Endothelial cell of umbilical vein (primary cell): ENCODE measurements at regions not wholly inside any gene's neighbourhood (a gene's known extent, or its start where the extent isn't known, plus 50 kb on each side); places are given as distances from the start of the nearest gene placed in this dataset.
"Not testable (repeated sequence)": the region's sequence is repeated elsewhere in the genome, so short reads cannot be mapped to it uniquely, and the experiment has no call there.

ENCODE experiments used
- BruUV-seq: library from RNA; stranded (reverse); fragments of 400-500 nt; replicated peaks from 2 replicates; lab custom pipeline; 2021; lab: Mats Ljungman, UMichigan
- CTCF ChIA-PET: fragments of 300-600, 350-600 bp; sonication (Branson Sonifier 250); formaldehyde crosslinking; loops from one replicate; lab custom pipeline; 2021; ENCODE audit warnings: antibody characterized with exemption, inconsistent platforms; lab: Charles Lee
- POLR2A ChIA-PET: fragments of 300-600, 350-600 bp; sonication (Branson Sonifier 250); formaldehyde crosslinking; loops from one replicate; lab custom pipeline; 2021; ENCODE audit warnings: antibody characterized with exemption, inconsistent platforms; lab: Charles Lee
- DNase-seq: peaks from one replicate; pipeline ENCODE4 v3.0.0-alpha.2; 2011; ENCODE audit warnings: low read depth, low spot score
- FAIRE-seq: peaks from 2 replicates; lab custom pipeline; 2011; peaks lifted over from hg19 to GRCh38; lab: Jason Lieb, UNC
- H2AFZ ChIP-seq: 2 replicates; pipeline ENCODE4 v1.6.0; 2012; ENCODE audit warnings: low read depth, low read length, control low read depth, inconsistent platforms
- H3K27ac ChIP-seq: 2 replicates; pipeline ENCODE4 v1.5.1; 2011; ENCODE audit warnings: low read depth, mild to moderate bottlenecking, control low read depth, low read length, moderate library complexity; ENCODE audit not compliant: insufficient read depth
- H3K27me3 ChIP-seq, 2 experiments: 2 replicates each; pipeline versions ENCODE4 v1.6.0 to v1.6.1; 2011; ENCODE audit warnings: low read length in 2 of 2, mixed read lengths in 1 of 2; ENCODE audit not compliant: control insufficient read depth in 2 of 2, insufficient read depth in 2 of 2
- H3K36me3 ChIP-seq, 2 experiments: 2 replicates in 1 of 2; 3 replicates in 1 of 2; pipeline ENCODE4 v1.5.1; 2011; ENCODE audit warnings: low read length in 2 of 2, mild to moderate bottlenecking in 1 of 2, moderate library complexity in 1 of 2; ENCODE audit not compliant: control insufficient read depth in 2 of 2, insufficient read depth in 2 of 2; ENCODE audit errors: extremely low read depth in 1 of 2
- H3K4me1 ChIP-seq: 3 replicates; pipeline ENCODE4 v1.5.1; 2011; ENCODE audit warnings: mild to moderate bottlenecking, low read length; ENCODE audit not compliant: control insufficient read depth, insufficient read depth; ENCODE audit errors: extremely low read depth
- H3K4me2 ChIP-seq: 2 replicates; pipeline ENCODE4 v1.6.1; 2011; ENCODE audit warnings: low read length, control low read depth, mixed read lengths; ENCODE audit not compliant: insufficient read depth
- H3K4me3 ChIP-seq, 3 experiments: fragments of 200-600 bp in 1 of 3; sonication (generic), shearing (Covaris generic) in 1 of 3; replicated peaks in 1 of 3; 2 replicates each; pipeline ENCODE4 v1.5.1; 2011 to 2016; ENCODE audit warnings: control low read depth in 3 of 3, low read length in 3 of 3, mild to moderate bottlenecking in 2 of 3, inconsistent platforms in 1 of 3, low read depth in 1 of 3, moderate library complexity in 1 of 3; ENCODE audit not compliant: insufficient read depth in 1 of 3
- H3K79me2 ChIP-seq: 2 replicates; pipeline ENCODE4 v1.6.0; 2012; ENCODE audit warnings: low read length, inconsistent platforms; ENCODE audit not compliant: control insufficient read depth, insufficient read depth
- H3K9ac ChIP-seq: replicated peaks from 2 replicates; pipeline ENCODE3; 2011; ENCODE audit warnings: low read length, control low read depth; ENCODE audit not compliant: insufficient read depth; ENCODE audit errors: extremely low read depth
- H3K9me1 ChIP-seq: replicated peaks from 3 replicates; pipeline ENCODE4 v1.6.0; 2011; ENCODE audit warnings: mild to moderate bottlenecking, low read length; ENCODE audit not compliant: control insufficient read depth, insufficient read depth; ENCODE audit errors: extremely low read depth
- H3K9me3 ChIP-seq: replicated peaks from 2 replicates; pipeline ENCODE4 v1.5.1; 2012; ENCODE audit warnings: low read length, inconsistent platforms; ENCODE audit not compliant: control insufficient read depth, insufficient read depth
- H4K20me1 ChIP-seq: replicated peaks from 2 replicates; pipeline ENCODE3; 2011; ENCODE audit warnings: mild to moderate bottlenecking, low read length; ENCODE audit not compliant: control insufficient read depth, insufficient read depth; ENCODE audit errors: extremely low read depth
- FOS ChIP-seq: IDR thresholded peaks from 2 replicates; pipeline ENCODE4 v1.6.1; 2011; ENCODE audit warnings: mild to moderate bottlenecking, low read length, moderate library complexity, borderline replicate concordance; ENCODE audit not compliant: insufficient read depth
- JUN ChIP-seq: IDR thresholded peaks from 2 replicates; pipeline ENCODE4 v1.6.1; 2011; ENCODE audit warnings: borderline replicate concordance, low read depth; ENCODE audit not compliant: insufficient read length, insufficient read depth
- dilution Hi-C: fragments of 300-500 bp; cut with MboI; formaldehyde crosslinking; loops from one replicate; pipeline ENCODE4 v1.15.0; 2019; ENCODE audit warnings: low sequenced_read_pairs; ENCODE audit not compliant: extremely low pct_ligation_motif_present
- intact Hi-C: fragments of 100-400 bp; cut with micrococcal nuclease; formaldehyde crosslinking; loops from one replicate; pipeline ENCODE4 v1.10.0; 2022

DNA sequence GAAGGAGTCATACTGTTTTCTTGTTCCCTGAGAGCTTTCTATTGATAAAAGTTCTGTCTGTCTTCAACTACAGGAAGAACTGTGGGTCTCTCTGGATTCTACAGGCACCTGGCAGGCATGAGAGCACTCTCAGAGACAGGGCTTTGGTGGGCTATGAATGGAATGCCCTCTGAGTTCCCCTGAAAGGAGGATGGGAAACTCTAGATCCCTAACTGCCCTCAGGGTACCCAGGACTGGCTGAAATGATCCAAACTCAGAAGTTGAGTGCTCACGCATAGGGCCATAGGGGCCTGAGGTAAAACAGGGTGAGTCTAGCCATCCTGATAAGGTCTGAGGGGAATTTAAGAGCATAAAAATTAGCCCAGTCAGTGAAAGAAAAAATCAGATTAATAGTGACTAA, 59.0 kb upstream of the SCRG1 start:
- Histone ChIP-seq H3K27ac (no peak overlapping the region), H2AFZ (no peak overlapping the region), H4K20me1 (no peaks in the 10 kb centered on the region), H3K9me3 (no peaks in the 10 kb centered on the region), H3K4me2 (no peak overlapping the region), H3K9ac (no peak overlapping the region), H3K4me3 (no peak overlapping the region), H3K4me1 (no peaks in the 10 kb centered on the region), H3K27me3 (no peaks in the 10 kb centered on the region), H3K79me2 (no peaks in the 10 kb centered on the region), H3K9me1 (no peaks in the 10 kb centered on the region), H3K36me3 (no peaks in the 10 kb centered on the region)
- FAIRE-seq = no peak
- DNase-seq = no peak
- TF ChIP-seq FOS = no peak
- no peak for TF ChIP-seq JUN
- CTCF ChIA-PET = interaction anchor here (1.4 kb wide), 1 partner anchor 14 kb away, joined by 4 read pairs; no protein-coding TSS in a partner anchor
- POLR2A ChIA-PET = no interaction called here
- intact Hi-C loops = loop anchor here (2.0 kb wide), 1 partner anchor 15 kb away; no protein-coding TSS in a partner anchor
- dilution Hi-C loops = no loop called here
- BruUV-seq = no TSS peak

DNA sequence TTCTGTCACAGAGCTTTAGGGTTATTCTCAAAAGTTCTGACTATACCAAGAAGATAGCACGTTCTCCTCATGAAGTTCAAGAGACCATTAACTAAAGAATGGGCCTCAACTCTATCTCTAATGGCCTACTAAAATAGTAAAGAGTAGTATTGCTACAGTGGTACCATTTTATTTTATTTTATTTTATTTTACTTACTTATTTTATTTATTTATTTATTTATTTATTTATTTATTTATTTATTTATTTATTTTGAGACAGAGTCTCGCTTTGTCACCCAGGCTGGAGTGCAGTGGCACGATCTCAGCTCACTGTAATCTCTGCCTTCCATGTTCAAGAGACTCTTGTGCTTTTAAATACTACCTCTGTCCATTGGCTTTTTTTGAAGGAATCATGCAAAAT, 52.5 kb upstream of the SCRG1 start:
- H4K20me1 ChIP-seq, dilution Hi-C loops, H3K4me1 ChIP-seq, POLR2A ChIA-PET, H3K4me3 ChIP-seq, BruUV-seq, H3K79me2 ChIP-seq, H3K27me3 ChIP-seq, H3K9me1 ChIP-seq, H3K36me3 ChIP-seq, FAIRE-seq, intact Hi-C loops, H2AFZ ChIP-seq, H3K27ac ChIP-seq, H3K9me3 ChIP-seq, H3K9ac ChIP-seq, DNase-seq, H3K4me2 ChIP-seq: not testable (repeated sequence)
- CTCF ChIA-PET = interaction anchor here (1.1 kb wide), 1 partner anchor 13 kb away, joined by 3 read pairs; no protein-coding TSS in a partner anchor
